K562 (cell line): ENCODE measurements at regions not wholly inside any gene's neighbourhood (a gene's known extent, or its start where the extent isn't known, plus 50 kb on each side); places are given as distances from the start of the nearest gene placed in this dataset.

Experiments used
- ATAC-seq: fragments of 200-7000 bp; cut with Tn5 transposase; 3 replicates; pipeline ENCODE4 v1.9.1; 2020; ENCODE audit warnings: moderate library complexity
- BruUV-seq: library from RNA; stranded (reverse); fragments of 400-500 nt; replicated peaks from 2 replicates; lab custom pipeline; 2021; lab: Mats Ljungman, UMichigan
- CTCF ChIA-PET: fragments of 300-600 bp; formaldehyde crosslinking; extraction: SDS; loops from one replicate; lab custom pipeline; 2021; ENCODE audit warnings: low intra/inter-chr PET ratio; lab: Yijun Ruan, JAX
- POLR2A ChIA-PET: fragments of 300-600, 350-650 bp; sonication (Branson Sonifier 250); formaldehyde crosslinking; extraction: SDS; loops from one replicate; lab custom pipeline; 2021; ENCODE audit warnings: antibody characterized with exemption, inconsistent platforms; lab: Yijun Ruan, JAX
- DNase-seq, 4 experiments: peaks; one replicate each; pipeline versions ENCODE4 v3.0.0 to v3.0.0-alpha.2; 2011 to 2018; ENCODE audit warnings: low spot score in 3 of 4, mixed read lengths in 3 of 4; ENCODE audit errors: extremely low read depth in 1 of 4
- FAIRE-seq: peaks from 2 replicates; lab custom pipeline; 2011; peaks lifted over from hg19 to GRCh38; lab: Jason Lieb, UNC
- H2AFZ ChIP-seq: 2 replicates; pipeline ENCODE4 v1.6.0; 2011; ENCODE audit warnings: low read depth, low read length, control low read depth, inconsistent platforms
- H3K27ac ChIP-seq: fragments of 200-600 bp; 3 replicates; pipeline ENCODE4 v1.8.0; 2011; ENCODE audit warnings: low read depth, mild to moderate bottlenecking, control low read depth, inconsistent platforms, low read length, moderate library complexity, mixed read lengths; ENCODE audit errors: extremely low read depth
- H3K27me3 ChIP-seq, 2 experiments: fragments of 300-600 bp in 1 of 2; 2 replicates in 1 of 2; 3 replicates in 1 of 2; pipeline versions ENCODE4 v1.6.0 to v1.8.0; 2011; ENCODE audit warnings: inconsistent platforms in 2 of 2, low read length in 2 of 2, mild to moderate bottlenecking in 1 of 2, mixed read lengths in 1 of 2, moderate library complexity in 1 of 2; ENCODE audit not compliant: control insufficient read depth in 2 of 2, insufficient read depth in 2 of 2
- H3K36me3 ChIP-seq: fragments of 300-600 bp; 3 replicates; pipeline ENCODE4 v1.8.0; 2011; ENCODE audit warnings: mild to moderate bottlenecking, low read length, inconsistent platforms; ENCODE audit not compliant: control insufficient read depth, insufficient read depth
- H3K4me1 ChIP-seq, 2 experiments: fragments of 200-600 bp in 1 of 2; replicated peaks in 1 of 2; 2 replicates in 1 of 2; 3 replicates in 1 of 2; pipeline versions ENCODE4 v1.5.1 to v1.8.0; 2011; ENCODE audit warnings: inconsistent platforms in 2 of 2, low read length in 2 of 2, mild to moderate bottlenecking in 1 of 2, mixed read lengths in 1 of 2, moderate library complexity in 1 of 2; ENCODE audit not compliant: control insufficient read depth in 2 of 2, insufficient read depth in 2 of 2
- H3K4me2 ChIP-seq: 2 replicates; pipeline ENCODE4 v1.6.1; 2011; ENCODE audit warnings: low read length, control low read depth, inconsistent platforms, mixed read lengths; ENCODE audit not compliant: insufficient read depth
- H3K4me3 ChIP-seq: fragments of 200-600 bp; sonication (generic), shearing (Covaris generic); 2 replicates; pipeline ENCODE4 v1.5.1; 2016; ENCODE audit warnings: control low read depth, inconsistent platforms
- H3K79me2 ChIP-seq: fragments of 200-600 bp; 3 replicates; pipeline ENCODE4 v1.8.0; 2011; ENCODE audit warnings: low read length, inconsistent platforms; ENCODE audit not compliant: control insufficient read depth, insufficient read depth
- H3K9ac ChIP-seq, 2 experiments: 2 replicates each; pipeline versions ENCODE4 v1.6.0 to v1.6.1; 2011; ENCODE audit warnings: low read depth in 2 of 2, low read length in 2 of 2, control low read depth in 1 of 2, inconsistent platforms in 1 of 2, mild to moderate bottlenecking in 1 of 2, mixed read lengths in 1 of 2; ENCODE audit not compliant: insufficient read depth in 1 of 2
- H3K9me1 ChIP-seq: one replicate; pipeline ENCODE4 v1.6.0; 2011; ENCODE audit warnings: inconsistent platforms, mild to moderate bottlenecking, low read length, moderate library complexity; ENCODE audit not compliant: control insufficient read depth, insufficient read depth
- H3K9me3 ChIP-seq: replicated peaks from 2 replicates; pipeline ENCODE4 v1.5.1; 2011; ENCODE audit warnings: low read depth, low read length, inconsistent platforms; ENCODE audit not compliant: control insufficient read depth, insufficient read depth
- H4K20me1 ChIP-seq: replicated peaks from 2 replicates; pipeline ENCODE4 v1.6.1; 2011; ENCODE audit warnings: low read length, inconsistent platforms, mixed read lengths; ENCODE audit not compliant: control insufficient read depth, insufficient read depth
- DPF2 ChIP-seq: fragments of 450-650 bp; IDR thresholded peaks from 2 replicates; pipeline ENCODE4 v1.6.1; 2016
- ESRRB ChIP-seq: fragments of 250-450 bp; sonication (Bioruptor Pico); IDR thresholded peaks from 2 replicates; pipeline ENCODE4 v1.5.0; 2020; ENCODE audit warnings: mild to moderate bottlenecking, moderate library complexity, borderline replicate concordance
- HLTF ChIP-seq: fragments of 450-650 bp; IDR thresholded peaks from 2 replicates; pipeline ENCODE4 v1.6.1; 2016
- HMGN3 ChIP-seq: IDR thresholded peaks from 2 replicates; pipeline ENCODE4 v1.6.1; 2011; ENCODE audit warnings: borderline replicate concordance, low read depth, mild to moderate bottlenecking, mixed read lengths, low read length; ENCODE audit not compliant: insufficient read length; ENCODE audit errors: extremely low read depth
- HOXB6 ChIP-seq: fragments of 250-450 bp; sonication (Bioruptor Pico); IDR thresholded peaks from 2 replicates; pipeline ENCODE4 v1.5.1; 2022; ENCODE audit warnings: mild to moderate bottlenecking, borderline replicate concordance
- KDM4B ChIP-seq, 2 experiments: fragments of 450-650 bp in 1 of 2; sonication (generic) in 1 of 2; IDR thresholded peaks; 2 replicates each; pipeline ENCODE4 v1.6.1; 2016 to 2017; ENCODE audit warnings: borderline replicate concordance in 2 of 2, antibody characterized with exemption in 1 of 2, low read depth in 1 of 2, mild to moderate bottlenecking in 1 of 2
- MAFF ChIP-seq: IDR thresholded peaks from 2 replicates; pipeline ENCODE4 v1.6.1; 2012; ENCODE audit warnings: low read length, improper control_type of control experiment
- MYC ChIP-seq, 2 experiments: fragments of 250-450 bp in 1 of 2; sonication (Bioruptor Pico) in 1 of 2; IDR thresholded peaks; 2 replicates each; pipeline versions ENCODE4 v1.5.1 to v1.6.1; 2012 to 2021; ENCODE audit warnings: low read depth in 2 of 2, borderline replicate concordance in 1 of 2, improper control_type of control experiment in 1 of 2, low read length in 1 of 2, mild to moderate bottlenecking in 1 of 2, moderate library complexity in 1 of 2
- RNF2 ChIP-seq: sonication (generic); IDR thresholded peaks from 2 replicates; pipeline ENCODE4 v1.6.1; 2016
- SUPT5H ChIP-seq: fragments of 450-650 bp; IDR thresholded peaks from 2 replicates; pipeline ENCODE4 v1.6.1; 2016
- ZNF140 ChIP-seq: fragments of 250-450 bp; sonication (Bioruptor Pico); IDR thresholded peaks from 2 replicates; pipeline ENCODE4 v1.8.0; 2021; ENCODE audit warnings: moderate library complexity, mild to moderate bottlenecking, inconsistent platforms
- ZNF184 ChIP-seq: sonication (generic); formaldehyde crosslinking; IDR thresholded peaks from 2 replicates; pipeline ENCODE4 v1.5.0; 2020; ENCODE audit warnings: missing genetic modification reagents
- ZNF766 ChIP-seq: fragments of 200-800 bp; sonication (Bioruptor generic); conservative IDR thresholded peaks from 2 replicates; pipeline ENCODE4 v1.6.1; 2016; ENCODE audit warnings: missing genetic modification characterization, missing compliant biosample characterization
- ZZZ3 ChIP-seq: fragments of 450-650 bp; IDR thresholded peaks from 2 replicates; pipeline ENCODE4 v1.6.1; 2016; ENCODE audit warnings: antibody characterized with exemption, mild to moderate bottlenecking, moderate library complexity
- WGBS: fragments of 100-300 bp; shearing (Covaris generic); methylation state at CpG from one replicate; pipeline ENCODE4 v1.1.6; 2016; ENCODE audit warnings: low coverage, mixed read lengths; ENCODE audit not compliant: insufficient coverage; ENCODE audit errors: missing lambda C conversion rate; 5-methylcytosine and 5-hydroxymethylcytosine counted together
- in situ Hi-C: fragments of 300-500 bp; cut with MboI; formaldehyde crosslinking; loops from 4 replicates; pipeline ENCODE4 v1.15.0; 2018; ENCODE audit warnings: inconsistent platforms, mixed read lengths
- intact Hi-C: fragments of 100-400 bp; cut with micrococcal nuclease; formaldehyde crosslinking; loops from 2 replicates; pipeline ENCODE4 v1.14.2; 2022

GRCh38 chr4:79584352-79584751, 176.3 kb upstream of the GK2 start:
- ChIA-PET POLR2A (no interaction called here), CTCF (no interaction called here)
- no peak overlapping the region for H3K4me3 ChIP-seq
- no peaks in the 10 kb centered on the region for H3K79me2 ChIP-seq
- BruUV-seq: no TSS peak
- no peak overlapping the region for H3K27ac ChIP-seq
- no peaks in the 10 kb centered on the region for H3K27me3 ChIP-seq
- FAIRE-seq (peak; percentile 29), ATAC-seq (no peak), DNase-seq (no peak)
- no peaks in the 10 kb centered on the region for H3K9me3 ChIP-seq
- no peak overlapping the region for H3K4me2 ChIP-seq
- no peak overlapping the region for H3K9ac ChIP-seq
- no peak overlapping the region for H2AFZ ChIP-seq
- H4K20me1 ChIP-seq: no peaks in the 10 kb centered on the region
- TF ChIP-seq HOXB6 (CRISPR knock-in tag) (no peak), SUPT5H (no peak), DPF2 (no peak), HMGN3 (no peak), ZNF140 (CRISPR knock-in tag) (no peak), HLTF (no peak), MAFF (no peak), RNF2 (no peak)
- no peaks in the 10 kb centered on the region for H3K36me3 ChIP-seq
- WGBS: 36% methylated on average over 1 of the region's 1 CpG
- in situ Hi-C loops: no loop called here
- intact Hi-C loops: no loop called here
- no peaks in the 10 kb centered on the region for H3K9me1 ChIP-seq
- no peaks in the 10 kb centered on the region for H3K4me1 ChIP-seq

GRCh38 chr4:79578606-79579005, 170.6 kb upstream of the GK2 start:
- intact Hi-C loops: loop anchor here (5.0 to 10.0 kb wide), 3 partner anchors 336 to 759 kb away; partner anchors contain the start of gene CFAP299
- H4K20me1 ChIP-seq: no peaks in the 10 kb centered on the region

More at GRCh38 chr4:79578606-79579005, 170.6 kb upstream of the GK2 start:
- DNase-seq (no peak), ATAC-seq (no peak), FAIRE-seq (no peak)
- in situ Hi-C loops: loop anchor here (10.0 kb wide), 1 partner anchor 534 kb away; no protein-coding TSS in a partner anchor
- Histone ChIP-seq H3K9me1 (no peaks in the 10 kb centered on the region), H3K4me1 (no peaks in the 10 kb centered on the region; a peak in 2 of 5 replicates), H3K4me3 (no peak overlapping the region), H3K36me3 (no peaks in the 10 kb centered on the region), H3K4me2 (no peak overlapping the region), H2AFZ (no peak overlapping the region), H3K27me3 (no peaks in the 10 kb centered on the region), H3K9me3 (no peaks in the 10 kb centered on the region), H3K79me2 (no peaks in the 10 kb centered on the region), H3K27ac (no peak overlapping the region), H3K9ac (no peak overlapping the region)
- BruUV-seq: no TSS peak
- ChIA-PET POLR2A (no interaction called here), CTCF (no interaction called here)
- 41% methylated on average over 3 of the region's 3 CpGs for WGBS
- no peak for TF ChIP-seq ZZZ3
- TF ChIP-seq KDM4B (IDR thresholded peaks at IDR 0.05; ENCODE audit: borderline replicate concordance in 2 of 2, low read depth in 1 of 2): no peak
- TF ChIP-seq ZNF184 (CRISPR knock-in tag): no peak
- TF ChIP-seq ZNF766 (CRISPR knock-in tag): no peak
- no peak for TF ChIP-seq MYC (IDR thresholded peaks at IDR 0.05; ENCODE audit: low read depth, low read length)
- TF ChIP-seq MYC (CRISPR knock-in tag; IDR thresholded peaks at IDR 0.05; ENCODE audit: borderline replicate concordance, low read depth): no peak
- TF ChIP-seq ESRRB (CRISPR knock-in tag): no peak
